HG02885 (cell line): ENCODE measurements at regions not wholly inside any gene's neighbourhood (a gene's known extent, or its start where the extent isn't known, plus 50 kb on each side); places are given as distances from the start of the nearest gene placed in this dataset.
"Not testable (repeated sequence)": the region's sequence is repeated elsewhere in the genome, so short reads cannot be mapped to it uniquely, and the experiment has no call there.

Experiments
- ATAC-seq: cut with Tn5 transposase; IDR thresholded peaks from one replicate; pipeline ENCODE4 v1.9.1; 2021; ENCODE audit warnings: mild to moderate bottlenecking; ENCODE audit not compliant: unreplicated experiment, poor library complexity

DNA sequence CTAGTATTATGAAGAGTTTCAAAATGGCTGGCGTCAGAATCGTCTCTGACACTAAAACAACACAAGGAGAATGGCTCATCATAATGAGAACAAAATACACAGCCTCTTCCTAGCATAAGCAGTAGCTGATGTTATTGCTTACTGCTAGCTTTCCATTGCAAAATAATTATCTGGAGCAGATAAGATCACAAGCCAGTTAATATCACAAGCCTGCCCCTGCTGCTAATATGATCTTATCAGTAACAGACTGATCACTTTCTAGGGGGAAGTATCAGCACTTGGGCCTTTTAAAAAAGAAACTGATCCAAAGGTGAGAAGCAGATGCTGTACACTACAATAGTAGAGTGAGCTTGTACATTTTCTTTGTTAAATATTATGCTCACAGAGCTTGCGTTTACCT is 554.8 kb upstream of the PABPC4L start:
- no peak for ATAC-seq

DNA sequence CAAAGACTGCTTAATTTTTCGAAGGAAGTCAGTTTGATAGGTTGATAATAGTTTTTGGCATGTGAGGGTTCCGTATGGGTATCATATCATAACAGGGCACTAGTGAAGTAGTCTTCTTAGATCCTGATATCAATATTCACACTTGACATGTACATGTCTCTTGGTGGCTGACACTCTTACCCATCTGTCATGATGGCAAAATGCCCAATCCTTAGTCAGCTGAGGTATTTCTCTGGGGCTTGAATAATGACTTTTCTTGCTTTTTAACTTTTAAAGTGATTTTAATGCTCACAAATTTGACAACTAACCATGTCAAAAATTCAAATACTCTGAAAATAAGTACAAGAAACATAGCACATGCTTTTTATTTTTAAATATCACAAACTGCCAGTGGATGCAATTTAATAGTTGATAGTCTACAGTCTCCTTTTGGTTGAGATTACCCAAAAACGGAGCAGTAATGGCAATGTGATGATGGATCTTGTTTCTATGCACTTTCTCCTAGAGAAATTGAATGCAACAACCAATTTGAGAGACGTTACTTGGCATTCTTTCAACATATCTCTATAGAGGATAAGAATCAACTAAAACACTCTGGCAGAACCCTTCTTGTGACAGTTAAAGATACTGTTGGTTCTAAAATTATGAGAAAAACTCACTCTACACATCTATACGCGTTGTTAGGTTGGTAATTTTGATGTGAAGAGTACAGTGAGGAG is 552.9 kb upstream of the PABPC4L start:
- no peak for ATAC-seq

DNA sequence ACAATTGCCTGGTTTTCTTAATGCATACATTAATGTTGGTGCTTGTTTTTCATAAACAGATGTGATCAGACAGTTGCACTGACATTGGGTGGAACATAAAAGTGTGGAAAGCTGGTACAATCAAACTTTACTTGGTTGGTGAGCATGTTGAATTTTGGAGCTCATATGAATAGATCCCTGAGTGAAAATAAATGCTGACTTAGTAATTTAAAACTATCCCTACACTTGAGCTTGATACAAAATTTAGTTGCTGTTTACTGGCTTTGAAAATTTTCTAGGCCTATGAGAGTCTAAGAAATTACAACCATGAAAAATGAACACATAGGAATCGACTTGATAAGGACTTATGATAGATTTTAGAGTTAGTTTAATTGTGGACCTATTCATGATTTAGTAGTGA is 551.8 kb upstream of the PABPC4L start:
- no peak for ATAC-seq

DNA sequence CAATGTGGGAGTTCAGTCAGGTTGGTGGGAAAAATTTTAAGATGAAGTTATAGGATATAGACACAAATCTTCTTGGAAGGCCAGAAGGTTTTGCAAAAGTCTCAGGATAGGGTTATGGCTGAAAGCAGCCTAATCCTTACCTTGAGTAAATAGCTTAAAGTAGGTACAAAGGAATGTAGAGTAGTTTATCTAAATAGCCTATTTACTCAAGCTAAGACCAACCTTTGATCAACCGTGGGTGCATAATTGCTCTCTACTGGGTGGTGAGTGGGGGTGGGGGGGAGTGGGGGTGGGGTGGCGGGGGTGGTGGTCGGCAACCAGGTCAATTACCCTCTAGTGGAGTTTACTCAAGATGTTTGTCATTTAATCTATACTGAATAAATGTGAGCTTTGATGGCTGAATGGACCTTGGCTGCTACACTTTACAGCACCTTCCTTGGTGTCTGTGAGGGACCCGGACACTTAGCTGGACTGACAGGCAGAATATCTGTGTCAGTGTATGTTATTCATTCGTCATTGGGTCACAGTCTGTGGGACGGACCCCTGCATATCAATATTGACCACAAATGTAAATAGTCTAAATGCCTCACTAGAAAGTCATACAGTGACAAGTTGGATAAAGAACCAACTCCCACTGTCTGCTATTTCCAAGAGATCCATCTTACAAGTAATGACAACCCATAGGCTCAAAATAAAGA is 545.7 kb upstream of the PABPC4L start:
- ATAC-seq: no peak

DNA sequence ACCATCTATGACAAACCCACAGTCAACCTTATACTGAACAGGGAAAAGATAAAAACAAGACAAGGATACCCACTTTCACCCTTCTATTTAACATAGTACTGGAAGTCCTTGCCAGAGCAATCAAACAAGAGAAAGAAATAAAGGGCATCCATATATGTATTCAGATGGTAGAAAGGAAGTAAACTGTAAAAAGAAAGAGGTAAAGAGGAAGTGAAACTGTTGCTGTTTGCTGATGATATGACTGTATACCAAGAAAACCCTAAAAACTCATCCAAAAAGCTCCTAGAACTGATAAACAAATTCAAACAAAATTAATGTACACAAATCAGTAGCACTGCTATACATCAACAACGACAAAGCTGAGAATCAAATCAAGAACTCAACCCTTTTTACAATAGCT is 538.7 kb upstream of the PABPC4L start:
- ATAC-seq: peak; percentile 81

DNA sequence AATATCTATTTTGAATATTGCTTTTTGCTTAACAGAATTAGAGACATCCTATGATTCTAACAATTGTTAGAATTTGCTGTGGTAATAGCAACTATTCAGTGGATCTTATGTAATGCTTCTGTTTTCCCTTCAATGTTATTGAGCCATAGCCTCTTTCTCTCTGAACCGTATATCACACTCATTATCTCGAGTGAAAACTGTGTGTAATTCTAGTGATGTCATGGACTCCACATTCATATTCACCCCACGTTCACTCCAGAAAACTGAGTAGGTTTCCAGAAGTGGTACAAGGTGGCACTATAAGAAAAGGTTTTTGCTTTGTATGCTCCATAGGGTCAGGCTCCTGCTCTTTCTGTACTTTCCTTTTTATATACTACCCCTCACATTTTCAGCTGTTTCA is 534.3 kb upstream of the PABPC4L start:
- ATAC-seq: no peak

DNA sequence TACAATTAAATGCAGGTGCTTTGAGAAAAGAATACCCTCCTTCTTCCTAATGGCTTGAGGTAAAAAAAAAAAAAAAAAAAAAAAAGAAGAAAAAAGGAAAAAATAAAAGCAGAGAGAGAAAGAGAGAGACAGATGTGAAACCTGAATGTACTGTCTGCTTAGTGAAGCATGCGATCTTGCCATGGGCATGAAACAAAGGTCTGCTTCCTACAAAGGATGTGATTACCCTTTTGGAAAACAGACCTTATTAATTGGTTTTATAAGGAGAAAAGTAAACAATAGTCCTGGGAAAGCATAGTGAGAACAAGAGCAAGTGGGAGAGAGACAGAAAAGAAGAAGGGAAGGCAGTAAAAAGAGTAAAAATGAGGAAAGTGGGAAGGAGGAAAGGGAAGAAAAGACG is 526.1 kb upstream of the PABPC4L start:
- no peak for ATAC-seq

DNA sequence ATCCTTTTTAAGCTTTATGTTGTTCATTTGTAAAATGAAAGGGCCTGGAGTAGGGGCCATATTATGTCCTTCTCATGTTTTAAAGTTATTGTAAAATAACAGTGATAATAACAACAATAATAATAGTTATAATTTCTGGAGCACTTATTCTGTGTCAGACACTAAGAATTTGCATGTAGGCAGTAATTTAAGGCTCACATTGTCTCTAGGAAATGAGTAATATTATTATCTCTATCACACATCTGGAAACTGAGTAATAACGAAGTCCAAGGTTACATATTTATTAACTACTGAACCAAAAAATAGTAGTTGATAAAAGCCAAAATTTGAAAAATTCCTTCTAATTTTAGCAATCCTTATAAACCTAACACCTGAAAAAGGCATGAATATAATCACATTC is 520.7 kb upstream of the PABPC4L start:
- ATAC-seq: no peak

DNA sequence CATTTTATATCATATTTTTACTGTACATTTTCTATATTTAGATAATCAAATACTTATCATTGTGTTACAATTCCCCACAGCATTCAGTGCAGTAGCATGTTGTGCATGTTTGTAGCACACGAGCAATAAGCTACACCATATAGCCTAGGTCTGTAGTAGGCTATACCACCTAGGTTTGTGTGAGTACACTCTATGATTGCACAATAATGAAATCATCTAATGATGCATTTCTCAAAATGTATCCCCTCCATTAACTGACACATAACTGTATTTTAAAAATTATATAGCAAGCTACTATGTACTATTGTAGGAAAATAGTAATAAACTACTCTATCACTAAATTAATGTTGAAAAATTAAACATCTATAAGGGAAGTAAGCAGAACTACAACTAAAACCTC is 518.4 kb upstream of the PABPC4L start:
- no peak for ATAC-seq

DNA sequence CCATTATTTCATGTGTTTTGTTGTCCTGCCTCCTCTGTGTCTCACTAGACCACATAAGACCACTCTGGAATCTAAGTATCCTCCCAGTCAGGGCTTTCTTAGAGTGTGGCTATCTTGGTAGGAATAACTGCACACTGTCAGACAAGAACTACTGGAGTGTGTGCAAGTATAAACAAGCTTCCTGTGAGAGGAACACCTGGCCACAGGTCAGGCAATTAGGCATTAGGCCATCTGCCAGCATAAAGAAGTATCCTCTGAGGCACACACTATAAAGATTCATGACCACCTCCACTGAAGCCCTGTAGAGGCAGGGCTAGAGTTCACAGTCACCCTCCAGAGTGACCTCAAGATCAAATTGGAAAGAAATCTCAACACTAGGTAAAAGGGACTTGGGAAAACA is 507.0 kb upstream of the PABPC4L start:
- no peak for ATAC-seq

DNA sequence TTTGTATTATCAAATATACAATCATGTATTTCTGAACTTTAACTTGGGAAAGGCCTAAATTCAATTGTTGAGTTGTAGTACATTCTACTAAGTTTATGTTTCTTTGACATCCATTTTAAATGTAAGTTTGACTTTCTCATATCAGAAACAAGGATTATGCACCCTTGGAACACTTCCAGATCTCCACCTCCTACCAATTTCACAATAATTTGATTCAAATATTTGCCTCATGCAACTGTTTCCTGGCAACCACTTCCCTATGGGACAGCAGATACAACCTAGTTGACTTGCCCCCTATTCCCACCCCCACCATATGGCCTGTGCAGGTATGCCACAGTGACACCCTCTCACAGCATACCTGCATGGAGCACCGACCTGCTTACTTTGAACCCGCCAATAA is 506.4 kb upstream of the PABPC4L start:
- ATAC-seq: no peak

DNA sequence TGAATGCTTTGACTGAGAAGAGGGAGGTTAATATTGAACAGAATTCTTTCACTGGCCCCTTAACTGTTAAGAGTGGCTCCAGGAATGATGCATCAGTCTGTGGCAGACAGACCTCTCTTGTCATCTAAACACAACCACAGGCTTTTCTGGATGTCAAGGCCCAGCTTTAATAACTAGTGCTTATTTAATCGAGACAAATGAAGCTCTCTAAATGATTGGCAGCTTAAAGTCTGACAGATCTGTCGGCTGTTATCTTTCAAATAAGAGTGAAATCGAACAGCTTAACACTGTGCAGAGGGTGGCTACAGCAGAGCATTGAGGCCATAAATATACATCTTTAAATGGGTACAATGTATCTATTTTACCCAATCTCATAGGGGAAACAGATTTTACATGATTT is 500.8 kb upstream of the PABPC4L start:
- no peak for ATAC-seq

DNA sequence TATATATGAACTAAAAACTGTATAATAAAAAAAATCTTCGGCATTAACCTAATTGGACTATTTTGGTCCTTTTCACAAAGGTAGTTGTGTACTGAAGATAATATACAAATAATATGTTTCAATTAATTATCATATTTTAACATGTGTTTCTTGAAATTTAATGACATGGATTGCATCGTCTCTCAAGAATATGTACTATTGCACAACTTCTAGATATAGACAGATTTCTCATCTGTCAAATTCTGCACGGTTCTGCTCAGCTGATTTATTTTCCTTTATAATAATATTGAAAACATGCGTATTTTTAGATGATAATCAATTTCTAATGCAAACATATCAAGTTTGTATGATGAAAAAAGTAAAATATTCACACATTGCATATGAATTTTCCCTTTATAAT is 498.7 kb upstream of the PABPC4L start:
- no peak for ATAC-seq

DNA sequence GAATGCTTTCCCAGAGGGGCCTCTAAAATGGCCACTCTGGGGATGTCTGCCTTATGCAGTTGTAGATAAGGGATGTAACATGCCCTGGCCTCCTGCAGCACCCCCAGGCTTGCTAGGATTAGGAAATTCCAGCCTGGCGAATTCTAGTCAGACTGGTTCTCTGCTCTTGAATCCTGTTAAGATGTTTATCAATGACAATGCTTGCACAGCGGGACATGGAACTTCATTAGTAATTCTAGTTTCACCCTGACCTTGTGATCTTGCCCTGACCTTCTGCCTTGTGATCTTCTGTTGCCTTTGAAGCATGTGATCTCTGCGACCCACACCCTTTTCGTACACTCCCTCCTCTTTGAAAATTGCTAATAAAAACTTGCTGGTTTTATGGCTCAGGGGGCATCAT is 497.2 kb upstream of the PABPC4L start:
- not testable (repeated sequence) for ATAC-seq

DNA sequence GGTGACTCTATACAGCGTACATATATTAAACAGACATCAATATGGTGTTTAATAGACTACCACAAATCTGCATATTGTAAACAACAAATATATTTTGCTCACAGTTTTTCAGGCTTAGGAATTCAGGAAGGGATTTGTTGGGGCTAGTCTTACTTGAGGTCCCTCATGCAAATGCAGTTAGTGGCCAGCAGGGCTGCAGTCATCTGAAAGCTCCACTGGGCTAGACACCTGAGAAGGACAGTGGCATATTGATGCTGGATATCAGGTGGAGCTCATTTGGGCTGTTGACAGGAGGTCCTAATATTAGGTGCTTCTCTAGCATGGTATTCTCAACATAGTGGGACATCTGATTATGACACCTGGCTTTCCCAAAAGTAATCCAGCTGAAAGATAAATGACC is 493.8 kb upstream of the PABPC4L start:
- no peak for ATAC-seq

DNA sequence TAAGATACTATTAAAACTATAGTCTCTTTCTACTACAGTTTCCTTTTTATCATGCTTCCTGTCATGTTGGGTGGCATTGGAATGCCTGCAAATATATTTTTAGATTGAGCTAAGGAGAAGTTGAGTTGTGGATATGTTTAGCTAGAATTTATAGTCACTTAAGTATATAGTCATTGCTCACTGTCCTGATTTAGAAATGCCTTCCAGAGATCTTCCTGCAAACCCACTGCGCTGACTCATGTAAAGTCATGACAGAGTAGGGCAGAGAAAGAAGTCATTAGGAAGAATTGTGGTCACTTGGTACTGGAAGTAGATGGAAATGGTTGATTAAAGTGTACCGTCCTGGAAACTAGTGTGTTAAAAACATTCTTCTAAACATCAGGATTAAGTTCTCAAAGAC is 490.3 kb upstream of the PABPC4L start:
- no peak for ATAC-seq

DNA sequence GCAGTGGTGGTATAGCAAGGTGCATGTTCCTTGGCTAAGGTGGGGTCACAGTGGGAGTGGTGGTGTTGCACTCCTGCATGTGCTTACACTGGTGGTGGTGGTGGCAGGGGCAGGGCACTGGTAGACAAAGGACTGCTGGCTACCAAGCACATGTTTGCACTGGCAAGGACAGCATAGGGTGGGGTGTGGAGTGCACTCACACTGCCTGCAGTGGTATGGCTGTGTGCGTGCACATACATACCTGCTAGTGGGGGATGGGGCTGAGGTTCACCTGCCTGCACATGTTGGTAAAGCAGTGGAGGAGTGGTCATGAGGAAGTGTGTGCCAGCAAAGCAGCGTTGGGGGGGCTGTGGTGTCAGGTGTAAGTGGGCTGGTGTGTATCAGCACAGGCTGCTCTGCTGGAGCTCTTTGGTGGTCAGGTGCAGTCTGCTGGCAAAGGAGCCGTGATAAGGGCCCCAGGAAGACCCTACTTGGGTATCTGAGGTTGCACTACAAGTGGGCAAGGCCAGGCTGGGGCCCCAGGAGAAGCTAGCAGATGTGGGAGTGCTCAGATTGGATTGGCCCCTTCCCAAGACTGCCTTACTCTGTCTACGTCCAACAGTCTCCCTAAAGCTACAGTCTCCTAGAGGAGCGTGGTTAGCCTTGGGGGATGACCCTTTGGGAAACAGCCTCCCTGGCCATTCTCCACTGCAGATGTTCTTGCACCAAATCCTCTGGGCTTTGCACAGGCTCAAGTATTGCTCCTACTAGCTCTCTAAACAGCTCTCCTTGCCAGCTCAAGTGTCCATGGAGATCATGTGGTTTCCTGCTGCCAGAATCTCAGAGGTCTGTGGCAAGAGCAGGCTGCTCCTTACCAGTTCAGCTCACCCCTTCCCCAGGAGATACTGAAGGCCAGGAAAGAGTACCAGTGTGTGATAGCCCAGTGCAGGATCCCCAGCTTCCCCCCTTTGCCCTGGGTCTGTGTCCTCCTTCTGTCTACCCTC is 486.3 kb upstream of the PABPC4L start:
- no peak for ATAC-seq

DNA sequence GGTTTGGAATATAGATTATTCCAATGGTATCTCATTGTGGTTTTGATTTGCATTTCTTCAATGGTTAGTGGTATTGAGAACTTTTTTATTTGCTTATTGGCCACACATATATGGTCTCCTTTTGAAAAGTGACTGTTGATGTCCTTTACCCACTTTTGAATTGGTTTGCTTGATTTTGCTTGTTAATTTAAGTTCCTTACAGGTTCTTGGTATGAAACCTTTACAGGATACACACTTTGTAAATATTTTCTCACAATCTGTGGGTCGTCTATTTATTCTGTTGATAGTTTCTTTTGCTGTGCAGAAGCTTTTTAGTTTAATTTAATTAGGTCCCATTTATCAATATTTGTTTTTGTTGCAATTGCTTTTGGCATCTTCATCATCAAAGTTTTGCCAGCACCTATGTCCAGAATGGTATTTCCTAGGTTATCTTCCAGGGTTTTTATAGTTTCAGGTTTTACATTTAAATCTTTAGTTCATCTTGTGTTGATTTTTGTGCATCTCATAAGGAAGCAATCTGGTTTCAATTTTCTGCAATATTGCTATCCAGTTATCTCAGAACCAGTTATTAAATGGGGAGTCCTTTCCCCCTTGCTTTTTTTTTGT is 475.7 kb upstream of the PABPC4L start:
- ATAC-seq: no peak

DNA sequence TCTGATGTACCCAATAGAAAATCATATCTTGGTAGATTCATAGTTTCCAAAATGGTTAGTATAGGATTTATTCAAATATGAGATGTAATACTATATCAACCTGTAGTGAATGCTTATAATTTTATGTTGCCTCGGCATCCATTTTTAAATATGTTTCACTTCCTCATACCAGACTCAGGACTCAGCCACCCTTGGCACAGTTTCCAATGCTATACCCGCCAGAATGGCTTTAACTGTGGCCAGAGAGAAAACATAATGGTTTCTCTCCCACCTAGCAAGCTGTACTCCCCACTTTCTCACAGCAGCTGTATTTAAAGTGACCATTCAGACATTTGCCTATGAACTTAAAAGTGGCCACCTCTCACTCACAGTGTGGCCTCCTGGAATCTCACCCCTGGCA is 466.6 kb upstream of the PABPC4L start:
- ATAC-seq: no peak

DNA sequence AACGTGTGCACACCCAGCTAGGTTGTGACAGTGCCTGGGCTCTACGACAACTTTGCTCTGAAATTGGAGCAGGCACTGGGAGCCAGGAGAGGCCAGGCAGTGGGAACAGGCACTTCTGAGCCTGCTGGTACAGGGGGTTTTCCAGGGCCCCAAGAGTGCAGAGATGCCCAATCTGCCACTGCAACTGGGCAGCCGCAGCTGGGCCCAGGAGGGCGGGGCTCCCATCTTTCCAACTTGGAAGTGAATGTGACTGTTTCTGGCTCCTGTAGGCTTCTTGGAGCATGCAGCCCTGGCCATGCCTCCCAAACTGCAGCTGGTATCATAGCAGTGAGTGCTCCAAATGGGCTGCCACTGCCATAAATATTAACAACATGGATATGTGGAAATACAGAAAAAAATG is 465.1 kb upstream of the PABPC4L start:
- no peak for ATAC-seq

DNA sequence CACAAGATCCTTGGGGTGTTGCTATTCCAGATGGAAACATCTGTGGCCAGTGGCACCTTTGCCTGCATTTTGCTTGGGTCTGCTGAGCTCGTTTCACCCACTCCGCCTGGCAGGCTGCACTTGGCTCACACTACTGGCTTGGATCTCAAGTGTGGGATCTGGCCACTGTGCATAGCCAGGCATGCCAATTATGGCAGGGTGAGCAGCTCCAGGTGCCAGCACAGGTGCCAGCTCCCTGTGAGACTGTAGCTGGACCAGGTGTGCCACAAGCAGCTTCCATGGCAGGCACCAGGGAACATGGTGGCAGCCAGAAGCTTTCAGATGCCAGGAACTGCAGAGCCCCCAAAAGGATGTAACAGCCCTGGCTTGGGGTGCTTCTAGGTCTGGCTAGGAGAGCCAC is 463.8 kb upstream of the PABPC4L start:
- no peak for ATAC-seq
